ENCODE measurements at regions not wholly inside any gene's neighbourhood (a gene's known extent, or its start where the extent isn't known, plus 50 kb on each side); places are given as distances from the start of the nearest gene placed in this dataset.

DNA sequence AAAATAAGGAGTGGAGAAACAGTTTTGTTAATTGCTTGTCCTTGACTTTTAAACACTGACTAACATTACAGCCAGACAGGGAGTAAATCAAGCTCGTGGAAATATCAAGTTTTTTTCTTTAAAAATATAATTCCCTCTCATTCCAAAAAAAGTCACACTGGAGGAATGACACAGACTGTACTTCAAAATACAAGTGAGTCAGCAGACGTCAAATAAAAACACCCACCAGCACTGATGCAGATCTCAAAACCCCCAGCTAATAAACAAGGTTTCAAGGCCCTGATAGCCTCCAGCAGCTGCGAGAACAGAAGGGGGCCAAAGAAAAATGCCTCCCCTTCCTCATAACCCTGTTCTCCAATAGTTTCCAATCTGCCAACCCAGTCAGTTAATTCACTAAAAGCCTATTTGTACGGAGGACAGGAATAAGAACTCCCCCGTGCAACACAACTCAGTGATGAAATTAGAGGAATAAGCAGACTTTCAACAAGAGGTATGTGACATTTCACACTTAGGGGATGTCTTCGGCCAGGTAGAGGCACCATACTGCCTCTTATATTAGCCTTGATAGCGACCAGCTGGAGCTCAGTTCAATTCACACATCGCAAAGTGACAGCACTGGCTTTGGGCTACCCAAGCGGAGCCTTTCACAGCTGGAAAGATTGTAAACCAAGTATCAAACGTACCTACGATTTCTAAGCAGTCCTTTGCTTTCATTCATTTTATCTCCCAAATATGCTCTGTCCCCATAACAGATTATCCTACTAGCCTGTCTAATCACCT is 561.0 kb upstream of the KLF12 start:
- 56 to 66% methylated on average over 11 of the region's 11 CpGs for WGBS, 2 donors
- Histone ChIP-seq H3K4me3 (no peak overlapping the region), H3K27me3 (ENCODE audit: control insufficient read depth in 3 of 3, insufficient read depth in 3 of 3, low read length in 2 of 3) (no peaks in the 10 kb centered on the region)

DNA sequence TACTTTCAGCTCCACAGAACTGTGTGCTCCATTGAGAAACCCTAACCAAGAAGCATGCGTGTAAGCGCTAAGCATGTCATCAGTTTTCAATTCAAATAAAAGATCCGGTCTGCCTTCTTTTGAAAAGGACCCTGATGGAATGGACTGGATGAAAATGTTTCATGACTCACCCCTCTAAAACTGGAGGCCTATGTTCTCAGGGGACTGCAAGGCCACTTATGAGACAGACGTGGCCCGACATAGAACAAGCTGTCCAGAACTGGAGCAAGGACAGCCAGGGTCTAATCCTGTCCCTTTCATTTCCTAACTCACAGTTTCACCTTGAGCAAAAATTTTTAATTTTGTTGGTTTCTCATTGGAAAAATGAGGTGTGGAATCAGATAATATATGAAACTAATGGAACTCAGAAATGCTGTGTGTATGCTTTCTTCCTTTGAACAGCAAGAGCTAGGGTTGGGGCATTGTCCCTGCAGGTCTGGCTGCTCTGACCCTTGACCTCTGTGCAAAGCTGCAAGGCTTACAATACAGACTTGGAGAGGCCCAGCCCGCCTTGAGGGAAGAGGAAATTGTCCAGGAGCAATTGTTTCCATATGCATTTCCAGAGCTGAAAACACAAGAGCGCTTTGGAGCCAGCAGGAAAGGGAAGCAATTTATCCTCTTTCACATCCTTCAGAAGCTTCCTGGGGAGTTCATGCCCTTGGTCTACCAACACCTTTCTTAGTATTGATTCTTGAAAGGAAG is 553.4 kb upstream of the KLF12 start:
- H3K27ac ChIP-seq (ENCODE audit: low read depth in 1 of 2, low read length in 1 of 2), result no peak overlapping the region
- 66 to 73% methylated on average over 7 of the region's 7 CpGs for WGBS, 2 donors
- H3K9me3 ChIP-seq (ENCODE audit: control insufficient read depth in 4 of 4, insufficient read depth in 3 of 4, low read length in 3 of 4), result no peaks in the 10 kb centered on the region
- H3K4me1 ChIP-seq (ENCODE audit: control insufficient read depth in 5 of 5, insufficient read depth in 5 of 5, low read length in 5 of 5), result no peaks in the 10 kb centered on the region
- no peaks in the 10 kb centered on the region for H3K27me3 ChIP-seq (ENCODE audit: control insufficient read depth in 3 of 3, insufficient read depth in 3 of 3, low read length in 2 of 3)
- ATAC-seq (ENCODE audit: insufficient read depth, low FRiP score), result no peak
- H3K36me3 ChIP-seq (ENCODE audit: control insufficient read depth in 4 of 4, insufficient read depth in 4 of 4, low read length in 4 of 4), result no peaks in the 10 kb centered on the region
- no peak overlapping the region for H3K9ac ChIP-seq (ENCODE audit: insufficient read depth in 1 of 2, low read length in 2 of 2)
- DNase-seq, result peak in 1 of 3 donors; percentile 56
- no peak overlapping the region for H3K4me3 ChIP-seq
- TF ChIP-seq, protein P1, sequence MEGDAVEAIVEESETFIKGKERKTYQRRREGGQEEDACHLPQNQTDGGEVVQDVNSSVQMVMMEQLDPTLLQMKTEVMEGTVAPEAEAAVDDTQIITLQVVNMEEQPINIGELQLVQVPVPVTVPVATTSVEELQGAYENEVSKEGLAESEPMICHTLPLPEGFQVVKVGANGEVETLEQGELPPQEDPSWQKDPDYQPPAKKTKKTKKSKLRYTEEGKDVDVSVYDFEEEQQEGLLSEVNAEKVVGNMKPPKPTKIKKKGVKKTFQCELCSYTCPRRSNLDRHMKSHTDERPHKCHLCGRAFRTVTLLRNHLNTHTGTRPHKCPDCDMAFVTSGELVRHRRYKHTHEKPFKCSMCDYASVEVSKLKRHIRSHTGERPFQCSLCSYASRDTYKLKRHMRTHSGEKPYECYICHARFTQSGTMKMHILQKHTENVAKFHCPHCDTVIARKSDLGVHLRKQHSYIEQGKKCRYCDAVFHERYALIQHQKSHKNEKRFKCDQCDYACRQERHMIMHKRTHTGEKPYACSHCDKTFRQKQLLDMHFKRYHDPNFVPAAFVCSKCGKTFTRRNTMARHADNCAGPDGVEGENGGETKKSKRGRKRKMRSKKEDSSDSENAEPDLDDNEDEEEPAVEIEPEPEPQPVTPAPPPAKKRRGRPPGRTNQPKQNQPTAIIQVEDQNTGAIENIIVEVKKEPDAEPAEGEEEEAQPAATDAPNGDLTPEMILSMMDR (IDR thresholded peaks at IDR 0.05; ENCODE audit: control extremely low read depth, extremely low read depth), result no peak

More for the DNA sequence above, 561.0 kb upstream of the KLF12 start:
- ATAC-seq (ENCODE audit: insufficient read depth, low FRiP score), result no peak
- DNase-seq, result no peak
- no peak overlapping the region for H3K9ac ChIP-seq (ENCODE audit: insufficient read depth in 1 of 2, low read length in 2 of 2)
- no peaks in the 10 kb centered on the region for H3K9me3 ChIP-seq (ENCODE audit: control insufficient read depth in 4 of 4, insufficient read depth in 3 of 4, low read length in 3 of 4)
- H3K4me1 ChIP-seq (ENCODE audit: control insufficient read depth in 5 of 5, insufficient read depth in 5 of 5, low read length in 5 of 5), result no peaks in the 10 kb centered on the region
- no peaks in the 10 kb centered on the region for H3K36me3 ChIP-seq (ENCODE audit: control insufficient read depth in 4 of 4, insufficient read depth in 4 of 4, low read length in 4 of 4)
- H3K27ac ChIP-seq (ENCODE audit: low read depth in 1 of 2, low read length in 1 of 2), result no peak overlapping the region
- TF ChIP-seq, protein P1 (IDR thresholded peaks at IDR 0.05; ENCODE audit: control extremely low read depth, extremely low read depth), result no peak

DNA sequence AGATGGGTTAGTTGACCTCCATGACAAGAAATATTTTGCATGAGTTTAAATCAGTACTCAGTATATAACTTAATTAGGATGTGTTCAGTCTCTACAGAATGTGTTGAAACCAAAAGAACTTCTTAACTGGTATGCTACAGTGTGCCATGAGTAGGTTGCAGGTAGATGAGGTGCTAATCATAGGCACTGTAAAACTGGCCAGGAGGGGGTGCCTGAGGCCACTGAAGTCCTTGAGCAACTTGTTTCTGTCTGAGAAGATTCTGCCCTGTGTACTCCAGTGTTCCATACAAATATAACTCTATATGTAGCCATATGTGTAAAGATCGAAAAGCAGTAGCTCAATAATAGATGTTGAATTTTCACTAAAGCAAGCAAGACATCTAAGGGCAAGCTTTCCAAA is 549.2 kb upstream of the KLF12 start:
- no peaks in the 10 kb centered on the region for H3K9me3 ChIP-seq (ENCODE audit: control insufficient read depth in 4 of 4, insufficient read depth in 3 of 4, low read length in 3 of 4)
- H3K27ac ChIP-seq (ENCODE audit: low read depth in 1 of 2, low read length in 1 of 2), result no peak overlapping the region
- DNase-seq, result no peak
- TF ChIP-seq, protein P1 (IDR thresholded peaks at IDR 0.05; ENCODE audit: control extremely low read depth, extremely low read depth), result no peak
- no peak overlapping the region for H3K4me3 ChIP-seq
- no peaks in the 10 kb centered on the region for H3K27me3 ChIP-seq (ENCODE audit: control insufficient read depth in 3 of 3, insufficient read depth in 3 of 3, low read length in 2 of 3)
- 92 to 96% methylated on average over 1 of the region's 1 CpG for WGBS, 2 donors
- no peaks in the 10 kb centered on the region for H3K36me3 ChIP-seq (ENCODE audit: control insufficient read depth in 4 of 4, insufficient read depth in 4 of 4, low read length in 4 of 4)
- H3K4me1 ChIP-seq (ENCODE audit: control insufficient read depth in 5 of 5, insufficient read depth in 5 of 5, low read length in 5 of 5), result no peaks in the 10 kb centered on the region
- ATAC-seq (ENCODE audit: insufficient read depth, low FRiP score), result no peak
- H3K9ac ChIP-seq (ENCODE audit: insufficient read depth in 1 of 2, low read length in 2 of 2), result no peak overlapping the region
